ENCODE measurements at regions not wholly inside any gene's neighbourhood (a gene's known extent, or its start where the extent isn't known, plus 50 kb on each side); places are given as distances from the start of the nearest gene placed in this dataset.

- TF ChIP-seq POLR2A (IDR thresholded peaks at IDR 0.05), result no peak
- TF ChIP-seq, protein P1, sequence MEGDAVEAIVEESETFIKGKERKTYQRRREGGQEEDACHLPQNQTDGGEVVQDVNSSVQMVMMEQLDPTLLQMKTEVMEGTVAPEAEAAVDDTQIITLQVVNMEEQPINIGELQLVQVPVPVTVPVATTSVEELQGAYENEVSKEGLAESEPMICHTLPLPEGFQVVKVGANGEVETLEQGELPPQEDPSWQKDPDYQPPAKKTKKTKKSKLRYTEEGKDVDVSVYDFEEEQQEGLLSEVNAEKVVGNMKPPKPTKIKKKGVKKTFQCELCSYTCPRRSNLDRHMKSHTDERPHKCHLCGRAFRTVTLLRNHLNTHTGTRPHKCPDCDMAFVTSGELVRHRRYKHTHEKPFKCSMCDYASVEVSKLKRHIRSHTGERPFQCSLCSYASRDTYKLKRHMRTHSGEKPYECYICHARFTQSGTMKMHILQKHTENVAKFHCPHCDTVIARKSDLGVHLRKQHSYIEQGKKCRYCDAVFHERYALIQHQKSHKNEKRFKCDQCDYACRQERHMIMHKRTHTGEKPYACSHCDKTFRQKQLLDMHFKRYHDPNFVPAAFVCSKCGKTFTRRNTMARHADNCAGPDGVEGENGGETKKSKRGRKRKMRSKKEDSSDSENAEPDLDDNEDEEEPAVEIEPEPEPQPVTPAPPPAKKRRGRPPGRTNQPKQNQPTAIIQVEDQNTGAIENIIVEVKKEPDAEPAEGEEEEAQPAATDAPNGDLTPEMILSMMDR (IDR thresholded peaks at IDR 0.05), result no peak
Measured at GRCh38 chr1:234909851-234910250, 218.8 kb downstream of the TOMM20 start.

Data from uterus (tissue), 2 donors.